ENCODE measurements at regions not wholly inside any gene's neighbourhood (a gene's known extent, or its start where the extent isn't known, plus 50 kb on each side); places are given as distances from the start of the nearest gene placed in this dataset.
"Not testable (repeated sequence)": the region's sequence is repeated elsewhere in the genome, so short reads cannot be mapped to it uniquely, and the experiment has no call there.

- no peaks in the 10 kb centered on the region for H3K27me3 ChIP-seq (ENCODE audit: insufficient read depth, low read length)
- no peak for DNase-seq (ENCODE audit: insufficient read length, low spot score, missing footprints)
- no peak overlapping the region for H2AFZ ChIP-seq (ENCODE audit: low read length)
- no peak overlapping the region for H3K4me2 ChIP-seq (ENCODE audit: insufficient read depth, low read length)
- H3K9me3 ChIP-seq (ENCODE audit: low read depth, low read length) = no peaks in the 10 kb centered on the region
- TF ChIP-seq CTCF (IDR thresholded peaks at IDR 0.05; ENCODE audit: extremely low read depth, low read depth, low read length) = no peak
- H3K36me3 ChIP-seq (ENCODE audit: insufficient read depth, low read length) = no peaks in the 10 kb centered on the region
- H3K79me2 ChIP-seq (ENCODE audit: insufficient read depth, low read length) = no peaks in the 10 kb centered on the region
- H3K4me1 ChIP-seq (ENCODE audit: insufficient read depth, low read length) = no peaks in the 10 kb centered on the region
- H4K20me1 ChIP-seq (ENCODE audit: insufficient read depth, low read length) = no peaks in the 10 kb centered on the region
- H3K27ac ChIP-seq (ENCODE audit: low read depth, low read length) = no peak overlapping the region
- no peak overlapping the region for H3K4me3 ChIP-seq (ENCODE audit: insufficient read depth, low read length)
Observed at GRCh38 chrX:63282077-63282476, 69.1 kb downstream of the SPIN4 start.

GRCh38 chrX:63281465-63281864 is 69.7 kb downstream of the SPIN4 start:
- Histone ChIP-seq H3K27ac (ENCODE audit: low read depth, low read length) (no peak overlapping the region), H3K4me2 (ENCODE audit: insufficient read depth, low read length) (no peak overlapping the region), H3K4me1 (ENCODE audit: insufficient read depth, low read length) (no peaks in the 10 kb centered on the region), H3K79me2 (ENCODE audit: insufficient read depth, low read length) (no peaks in the 10 kb centered on the region), H3K9me3 (ENCODE audit: low read depth, low read length) (no peaks in the 10 kb centered on the region), H3K4me3 (ENCODE audit: insufficient read depth, low read length) (no peak overlapping the region), H3K36me3 (ENCODE audit: insufficient read depth, low read length) (no peaks in the 10 kb centered on the region), H2AFZ (ENCODE audit: low read length) (no peak overlapping the region), H4K20me1 (ENCODE audit: insufficient read depth, low read length) (no peaks in the 10 kb centered on the region), H3K27me3 (ENCODE audit: insufficient read depth, low read length) (no peaks in the 10 kb centered on the region)
- DNase-seq (ENCODE audit: insufficient read length, low spot score, missing footprints) = no peak
- TF ChIP-seq CTCF (IDR thresholded peaks at IDR 0.05; ENCODE audit: extremely low read depth, low read depth, low read length) = no peak

GRCh38 chrX:63277394-63277793 is 73.7 kb downstream of the SPIN4 start:
- not testable (repeated sequence) for H3K4me3 ChIP-seq (ENCODE audit: insufficient read depth, low read length); H3K9me3 ChIP-seq (ENCODE audit: low read depth, low read length); DNase-seq (ENCODE audit: insufficient read length, low spot score, missing footprints); H4K20me1 ChIP-seq (ENCODE audit: insufficient read depth, low read length); H3K79me2 ChIP-seq (ENCODE audit: insufficient read depth, low read length); H2AFZ ChIP-seq (ENCODE audit: low read length); H3K27me3 ChIP-seq (ENCODE audit: insufficient read depth, low read length); H3K4me2 ChIP-seq (ENCODE audit: insufficient read depth, low read length); H3K27ac ChIP-seq (ENCODE audit: low read depth, low read length); H3K4me1 ChIP-seq (ENCODE audit: insufficient read depth, low read length); H3K36me3 ChIP-seq (ENCODE audit: insufficient read depth, low read length)

GRCh38 chrX:63275127-63275526 is 76.0 kb downstream of the SPIN4 start:
- no peak overlapping the region for H3K4me3 ChIP-seq (ENCODE audit: insufficient read depth, low read length)
- H3K79me2 ChIP-seq (ENCODE audit: insufficient read depth, low read length) = no peaks in the 10 kb centered on the region
- H2AFZ ChIP-seq (ENCODE audit: low read length) = no peak overlapping the region
- H3K27me3 ChIP-seq (ENCODE audit: insufficient read depth, low read length) = no peaks in the 10 kb centered on the region
- H3K27ac ChIP-seq (ENCODE audit: low read depth, low read length) = no peak overlapping the region
- H3K4me2 ChIP-seq (ENCODE audit: insufficient read depth, low read length) = no peak overlapping the region
- no peaks in the 10 kb centered on the region for H3K4me1 ChIP-seq (ENCODE audit: insufficient read depth, low read length)
- peak; percentile 44 for DNase-seq (ENCODE audit: insufficient read length, low spot score, missing footprints)
- peak; percentile 66 for TF ChIP-seq CTCF (IDR thresholded peaks at IDR 0.05; ENCODE audit: extremely low read depth, low read depth, low read length)
- no peaks in the 10 kb centered on the region for H4K20me1 ChIP-seq (ENCODE audit: insufficient read depth, low read length)
- H3K36me3 ChIP-seq (ENCODE audit: insufficient read depth, low read length) = no peaks in the 10 kb centered on the region
- H3K9me3 ChIP-seq (ENCODE audit: low read depth, low read length) = no peaks in the 10 kb centered on the region

- Histone ChIP-seq H3K9me3 (ENCODE audit: low read depth, low read length) (no peaks in the 10 kb centered on the region), H3K27me3 (ENCODE audit: insufficient read depth, low read length) (no peaks in the 10 kb centered on the region), H3K4me3 (ENCODE audit: insufficient read depth, low read length) (no peak overlapping the region), H2AFZ (ENCODE audit: low read length) (no peak overlapping the region), H3K79me2 (ENCODE audit: insufficient read depth, low read length) (no peaks in the 10 kb centered on the region), H4K20me1 (ENCODE audit: insufficient read depth, low read length) (no peaks in the 10 kb centered on the region), H3K4me2 (ENCODE audit: insufficient read depth, low read length) (no peak overlapping the region), H3K4me1 (ENCODE audit: insufficient read depth, low read length) (no peaks in the 10 kb centered on the region), H3K36me3 (ENCODE audit: insufficient read depth, low read length) (no peaks in the 10 kb centered on the region), H3K27ac (ENCODE audit: low read depth, low read length) (no peak overlapping the region)
- no peak for TF ChIP-seq CTCF (IDR thresholded peaks at IDR 0.05; ENCODE audit: extremely low read depth, low read depth, low read length)
- DNase-seq (ENCODE audit: insufficient read length, low spot score, missing footprints) = no peak
Observed at GRCh38 chrX:63270873-63271272, 80.3 kb downstream of the SPIN4 start.

Data from osteoblast (primary cell).